SK-N-SH treated with all-trans-retinoic acid at 6 μM for 48 hours (cell line): ENCODE measurements at regions not wholly inside any gene's neighbourhood (a gene's known extent, or its start where the extent isn't known, plus 50 kb on each side); places are given as distances from the start of the nearest gene placed in this dataset.

Source experiments
- ARNTL ChIP-seq: fragments of 450-650 bp; formaldehyde crosslinking; IDR thresholded peaks from 2 replicates; pipeline ENCODE4 v1.5.0; 2020; ENCODE audit warnings: low read depth, mild to moderate bottlenecking, moderate library complexity, borderline replicate concordance
- BACH2 ChIP-seq: fragments of 250-450 bp; sonication (Bioruptor Pico); IDR thresholded peaks from 2 replicates; pipeline ENCODE4 v1.9.0; 2021; ENCODE audit warnings: mild to moderate bottlenecking, borderline replicate concordance
- CREB5 ChIP-seq: fragments of 250-450 bp; sonication (Bioruptor Pico); IDR thresholded peaks from 2 replicates; pipeline ENCODE4 v1.5.1; 2020; ENCODE audit warnings: low read depth, mild to moderate bottlenecking, moderate library complexity
- CSDC2 ChIP-seq: fragments of 250-450 bp; sonication (Bioruptor Pico); IDR thresholded peaks from 2 replicates; pipeline ENCODE4 v1.5.0; 2020; ENCODE audit warnings: mild to moderate bottlenecking, moderate library complexity
- ISL1 ChIP-seq: fragments of 250-450 bp; sonication (Bioruptor Pico); IDR thresholded peaks from 2 replicates; pipeline ENCODE4 v2.1.2; 2022; ENCODE audit warnings: mild to moderate bottlenecking, moderate library complexity
- RARB ChIP-seq: fragments of 250-450 bp; sonication (Bioruptor Pico); IDR thresholded peaks from 2 replicates; pipeline ENCODE4 v1.8.0; 2021; ENCODE audit warnings: mild to moderate bottlenecking, moderate library complexity
- TOX ChIP-seq: fragments of 250-450 bp; sonication (Bioruptor Pico); IDR thresholded peaks from 2 replicates; pipeline ENCODE4 v1.8.0; 2021; ENCODE audit warnings: mild to moderate bottlenecking, moderate library complexity, borderline replicate concordance
- ZFP3 ChIP-seq: fragments of 250-450 bp; sonication (Bioruptor Pico); IDR thresholded peaks from 2 replicates; pipeline ENCODE4 v1.5.0; 2020; ENCODE audit warnings: mild to moderate bottlenecking, moderate library complexity
- ZFP30 ChIP-seq: fragments of 450-650 bp; formaldehyde crosslinking; IDR thresholded peaks from 2 replicates; pipeline ENCODE4 v1.5.0; 2022; ENCODE audit warnings: mild to moderate bottlenecking, moderate library complexity
- ZNF565 ChIP-seq: fragments of 450-650 bp; formaldehyde crosslinking; conservative IDR thresholded peaks from 2 replicates; pipeline ENCODE4 v1.5.0; 2020; ENCODE audit warnings: low read depth, mild to moderate bottlenecking, moderate library complexity

DNA sequence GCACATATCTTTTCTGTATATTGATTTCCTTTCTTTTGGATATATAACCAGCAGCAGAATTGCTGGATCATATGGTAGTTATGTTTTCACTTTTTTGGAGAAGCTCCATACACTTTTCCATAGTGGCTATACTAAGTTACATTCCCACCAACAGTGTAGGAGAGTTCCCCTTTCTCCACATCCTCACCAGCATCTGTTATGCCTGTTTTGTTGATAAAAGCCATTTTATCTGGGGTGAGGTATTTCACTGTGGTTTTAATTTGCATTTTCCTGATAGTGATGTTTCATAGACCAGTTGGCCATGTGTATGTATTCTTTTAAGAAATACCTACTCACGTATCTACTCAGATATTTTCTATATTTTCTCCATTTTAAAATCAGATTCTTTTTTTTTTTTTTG is 419.3 kb upstream of the FAT3 start:
- no peak for TF ChIP-seq ISL1 (CRISPR knock-in tag)
- TF ChIP-seq RARB: no peak
- TF ChIP-seq ARNTL (CRISPR knock-in tag): no peak
- no peak for TF ChIP-seq ZFP3 (CRISPR knock-in tag)
- no peak for TF ChIP-seq CREB5 (CRISPR knock-in tag)
- no peak for TF ChIP-seq TOX (CRISPR knock-in tag)
- TF ChIP-seq ZNF565 (CRISPR knock-in tag): no peak
- TF ChIP-seq BACH2: no peak
- no peak for TF ChIP-seq CSDC2
- TF ChIP-seq ZFP30 (CRISPR knock-in tag): no peak
